ENCODE measurements at regions not wholly inside any gene's neighbourhood (a gene's known extent, or its start where the extent isn't known, plus 50 kb on each side); places are given as distances from the start of the nearest gene placed in this dataset.

- Histone ChIP-seq H3K4me3 (ENCODE audit: extremely low read depth in 1 of 4, insufficient read depth in 2 of 4, low read depth in 3 of 4, low read length in 4 of 4) (no peak overlapping the region), H2AFZ (ENCODE audit: low read length) (no peak overlapping the region), H2BK15ac (ENCODE audit: low read length) (no peak overlapping the region), H3K56ac (replicated peaks; ENCODE audit: insufficient read length, low read depth, low read length) (no peak overlapping the region), H3K23ac (ENCODE audit: insufficient read length) (no peak overlapping the region), H3K23me2 (ENCODE audit: low read depth, low read length) (no peaks in the 10 kb centered on the region; the same call in 1 of the 2 replicates), H3K9me3 (ENCODE audit: insufficient read depth in 2 of 2, low read depth in 1 of 2, low read length in 1 of 2) (no peaks in the 10 kb centered on the region), H2BK5ac (ENCODE audit: low read depth, low read length) (no peak overlapping the region), H3K4me2 (ENCODE audit: insufficient read depth in 1 of 2, low read depth in 2 of 2, low read length in 2 of 2) (no peak overlapping the region), H3K18ac (ENCODE audit: extremely low read depth, low read length) (no peak overlapping the region), H3K4ac (replicated peaks; ENCODE audit: insufficient read length, low read depth, low read length) (no peak overlapping the region), H2BK20ac (ENCODE audit: low read length) (no peak overlapping the region), H4K8ac (ENCODE audit: extremely low read depth, insufficient read depth, low read length) (no peak overlapping the region), H4K91ac (replicated peaks; ENCODE audit: insufficient read length, low read length) (no peak overlapping the region), H3K4me1 (replicated peaks in 1 of 4; ENCODE audit: control insufficient read depth in 3 of 4, insufficient read depth in 4 of 4, low read length in 3 of 4) (no peaks in the 10 kb centered on the region), H2BK120ac (replicated peaks; ENCODE audit: low read depth, low read length) (no peak overlapping the region), H3K27me3 (replicated peaks in 1 of 4; ENCODE audit: control insufficient read depth in 3 of 4, extremely low read depth in 1 of 4, insufficient read depth in 3 of 4, low read length in 3 of 4) (no peaks in the 10 kb centered on the region), H2AK5ac (ENCODE audit: low read depth, low read length) (no peak overlapping the region), H3K9ac (replicated peaks in 1 of 4; ENCODE audit: extremely low read depth in 1 of 4, low read depth in 3 of 4, low read length in 3 of 4) (no peak overlapping the region), H4K20me1 (replicated peaks in 1 of 2; ENCODE audit: control insufficient read depth in 1 of 2, insufficient read depth in 2 of 2, low read length in 2 of 2) (no peaks in the 10 kb centered on the region), H3K36me3 (ENCODE audit: control insufficient read depth in 2 of 4, insufficient read depth in 4 of 4, low read length in 3 of 4) (no peaks in the 10 kb centered on the region), H3K14ac (ENCODE audit: insufficient read length) (no peak overlapping the region), H3K79me1 (ENCODE audit: low read depth, low read length) (no peaks in the 10 kb centered on the region), H2BK12ac (ENCODE audit: low read depth, low read length) (no peak overlapping the region), H3K27ac (ENCODE audit: low read depth, low read length) (no peak overlapping the region), H3K79me2 (ENCODE audit: control insufficient read depth in 1 of 2, insufficient read depth in 2 of 2, low read length in 2 of 2) (no peaks in the 10 kb centered on the region), H4K5ac (ENCODE audit: insufficient read length, low read depth, low read length) (no peak overlapping the region)
- DNase-seq (ENCODE audit: low read depth in 1 of 2, low spot score in 2 of 2) (no peak), FAIRE-seq (no peak)
- ChIA-PET POLR2A (ENCODE audit: partially characterized antibody) (no interaction called here), CTCF (ENCODE audit: partially characterized antibody) (no interaction called here)
- 100% methylated on average over 1 of the region's 1 CpG; no CpG with 5 or more reads in 1 of the 2 experiments for WGBS, 2 experiments (ENCODE audit: extremely low coverage in 1 of 2, insufficient coverage in 1 of 2, insufficient read length in 1 of 2, insufficient replicate concordance in 2 of 2, low coverage in 1 of 2, low lambda C conversion rate in 2 of 2, missing lambda C conversion rate in 1 of 2)
- TF ChIP-seq CHD2 (IDR thresholded peaks at IDR 0.05; ENCODE audit: low read length) (no peak), JUND (IDR thresholded peaks at IDR 0.05; ENCODE audit: low read length) (no peak), HDAC6 (IDR thresholded peaks at IDR 0.05; ENCODE audit: low read depth, low read length) (no peak), ATF3 (IDR thresholded peaks at IDR 0.05; ENCODE audit: insufficient read depth, low read depth, low read length) (no peak), CEBPB (IDR thresholded peaks at IDR 0.05; ENCODE audit: low read depth, low read length) (no peak), RNF2 (IDR thresholded peaks at IDR 0.05; ENCODE audit: borderline replicate concordance, low read depth, low read length, missing control alignments, poor library complexity, severe bottlenecking) (no peak), SIX5 (IDR thresholded peaks at IDR 0.05; ENCODE audit: low read depth, low read length) (no peak), TBP (IDR thresholded peaks at IDR 0.05; ENCODE audit: low read depth, low read length) (no peak), PHF8 (conservative IDR thresholded peaks at IDR 0.05; ENCODE audit: low read depth, low read length) (no peak), NRF1 (IDR thresholded peaks at IDR 0.05; ENCODE audit: low read depth, low read length) (no peak)
Measured at GRCh38 chr6:104268389-104268788, 591.3 kb downstream of the HACE1 start.

All from H1 (cell line).